GM23338 (cell line): ENCODE measurements at regions not wholly inside any gene's neighbourhood (a gene's known extent, or its start where the extent isn't known, plus 50 kb on each side); places are given as distances from the start of the nearest gene placed in this dataset.

ENCODE experiments used
- ATAC-seq: fragments of 200-7000 bp; cut with Tn5 transposase; 3 replicates; pipeline ENCODE4 v1.9.1; 2020
- DNase-seq: peaks from one replicate; pipeline ENCODE4 v3.0.0-alpha.2; 2015; ENCODE audit warnings: low spot score
- H2AFZ ChIP-seq: fragments of 200-600 bp; sonication (generic); 2 replicates; pipeline ENCODE4 v1.8.0; 2016; ENCODE audit warnings: antibody characterized with exemption, mild to moderate bottlenecking, moderate library complexity
- H3F3A ChIP-seq: fragments of 200-600 bp; sonication (generic); replicated peaks from 2 replicates; pipeline ENCODE4 v1.8.0; 2017; ENCODE audit warnings: antibody characterized with exemption, mixed run types, low read depth
- H3K27ac ChIP-seq: fragments of 200-600 bp; sonication (generic); 2 replicates; pipeline ENCODE4 v1.6.1; 2016; ENCODE audit warnings: low read depth
- H3K27me3 ChIP-seq: fragments of 200-600 bp; sonication (generic); 2 replicates; pipeline ENCODE4 v1.8.0; 2016; ENCODE audit warnings: mild to moderate bottlenecking, mixed run types, moderate library complexity; ENCODE audit not compliant: insufficient read depth
- H3K36me3 ChIP-seq: fragments of 200-600 bp; sonication (generic); 2 replicates; pipeline ENCODE4 v1.8.0; 2016; ENCODE audit warnings: mild to moderate bottlenecking; ENCODE audit not compliant: insufficient read depth
- H3K4me1 ChIP-seq: fragments of 200-600 bp; sonication (generic); 2 replicates; pipeline ENCODE4 v1.8.0; 2016; ENCODE audit warnings: mild to moderate bottlenecking, moderate library complexity; ENCODE audit not compliant: insufficient read depth
- H3K4me2 ChIP-seq: fragments of 200-600 bp; sonication (generic); 2 replicates; pipeline ENCODE4 v1.7.1; 2017; ENCODE audit warnings: mixed run types
- H3K4me3 ChIP-seq: fragments of 200-600 bp; sonication (generic); 2 replicates; pipeline ENCODE4 v1.6.1; 2016; ENCODE audit warnings: mixed run types
- H3K79me2 ChIP-seq: fragments of 200-600 bp; sonication (generic); replicated peaks from 2 replicates; pipeline ENCODE4 v1.8.0; 2017; ENCODE audit warnings: mild to moderate bottlenecking; ENCODE audit not compliant: insufficient read depth
- H3K9me2 ChIP-seq: fragments of 200-600 bp; sonication (generic); 2 replicates; pipeline ENCODE4 v1.8.0; 2017; ENCODE audit not compliant: insufficient read depth
- H4K20me1 ChIP-seq: fragments of 200-600 bp; sonication (generic); replicated peaks from 2 replicates; pipeline ENCODE4 v1.8.0; 2017; ENCODE audit warnings: mild to moderate bottlenecking; ENCODE audit not compliant: insufficient read depth
- H3K27ac Mint-ChIP-seq: 2 replicates; pipeline ENCODE4 v1.8.0; 2020; ENCODE audit warnings: inconsistent platforms, mild to moderate bottlenecking, moderate library complexity, mixed read lengths
- H3K27me3 Mint-ChIP-seq: 3 replicates; pipeline ENCODE4 v1.8.0; 2022; ENCODE audit warnings: low read depth, mild to moderate bottlenecking, moderate library complexity, mixed read lengths, inconsistent platforms; ENCODE audit not compliant: insufficient read depth, poor library complexity
- H3K36me3 Mint-ChIP-seq: 3 replicates; pipeline ENCODE4 v1.8.0; 2021; ENCODE audit warnings: low read depth, mild to moderate bottlenecking, inconsistent platforms, moderate library complexity, mixed read lengths
- H3K4me1 Mint-ChIP-seq: 3 replicates; pipeline ENCODE4 v1.8.0; 2020; ENCODE audit warnings: mild to moderate bottlenecking, inconsistent platforms, mixed read lengths
- H3K4me3 Mint-ChIP-seq: 3 replicates; pipeline ENCODE4 v1.8.0; 2021; ENCODE audit warnings: moderate library complexity, mild to moderate bottlenecking, inconsistent platforms, mixed read lengths
- H3K9me3 Mint-ChIP-seq: 3 replicates; pipeline ENCODE4 v1.8.0; 2020; ENCODE audit warnings: moderate library complexity, mild to moderate bottlenecking, inconsistent platforms, mixed read lengths
- CREB1 ChIP-seq: fragments of 250-450 bp; sonication (Bioruptor Pico); IDR thresholded peaks from 2 replicates; pipeline ENCODE4 v1.5.0; 2020; ENCODE audit warnings: low read depth, mild to moderate bottlenecking, moderate library complexity
- EZH2 ChIP-seq: fragments of 200-600 bp; sonication (generic); IDR thresholded peaks from one replicate; pipeline ENCODE4 v1.8.0; 2017; ENCODE audit warnings: antibody characterized with exemption, mild to moderate bottlenecking, low read depth; ENCODE audit not compliant: unreplicated experiment
- EZH2phosphoT487 ChIP-seq: fragments of 200-600 bp; sonication (generic); IDR thresholded peaks from one replicate; pipeline ENCODE4 v1.8.1; 2018; ENCODE audit warnings: antibody characterized with exemption; ENCODE audit not compliant: unreplicated experiment
- JUNB ChIP-seq: IDR thresholded peaks from one replicate; pipeline ENCODE4 v1.6.1; 2016; ENCODE audit warnings: antibody characterized with exemption; ENCODE audit not compliant: unreplicated experiment
- NANOG ChIP-seq: IDR thresholded peaks from 2 replicates; pipeline ENCODE4 v1.6.1; 2016; ENCODE audit warnings: antibody characterized with exemption, borderline replicate concordance
- POLR2AphosphoS5 ChIP-seq: IDR thresholded peaks from 2 replicates; pipeline ENCODE4 v1.6.1; 2016; ENCODE audit warnings: antibody characterized with exemption, low read depth
- STAT1 ChIP-seq: IDR thresholded peaks from one replicate; pipeline ENCODE4 v1.6.1; 2016; ENCODE audit warnings: antibody characterized with exemption; ENCODE audit not compliant: unreplicated experiment
- ZNF114 ChIP-seq: fragments of 250-450 bp; sonication (Bioruptor Pico); IDR thresholded peaks from 2 replicates; pipeline ENCODE4 v1.5.0; 2020; ENCODE audit warnings: mild to moderate bottlenecking, moderate library complexity
- ZNF331 ChIP-seq: fragments of 250-450 bp; sonication (Bioruptor Pico); IDR thresholded peaks from 2 replicates; pipeline ENCODE4 v1.5.0; 2020; ENCODE audit warnings: low read depth, mild to moderate bottlenecking, moderate library complexity
- TF ChIP-seq, protein P1 (sequence below), 2 experiments: fragments of 200-600 bp in 1 of 2; sonication (generic) in 1 of 2; conservative IDR thresholded peaks; 2 replicates each; pipeline versions ENCODE4 v1.5.1 to v1.6.1; 2016 to 2017; ENCODE audit warnings: antibody characterized with exemption in 2 of 2, low read depth in 2 of 2, mild to moderate bottlenecking in 2 of 2, moderate library complexity in 1 of 2
- TF ChIP-seq, protein P2 (sequence below): IDR thresholded peaks from one replicate; pipeline ENCODE4 v1.6.1; 2018; ENCODE audit warnings: antibody characterized with exemption; ENCODE audit not compliant: unreplicated experiment
- TF ChIP-seq, protein P3 (sequence below): fragments of 250-450 bp; sonication (Bioruptor Pico); IDR thresholded peaks from 2 replicates; pipeline ENCODE4 v1.5.0; 2020; ENCODE audit warnings: mild to moderate bottlenecking, moderate library complexity
- TF ChIP-seq, protein P4 (sequence below): IDR thresholded peaks from 2 replicates; pipeline ENCODE4 v1.6.1; 2016; ENCODE audit warnings: antibody characterized with exemption

DNA sequence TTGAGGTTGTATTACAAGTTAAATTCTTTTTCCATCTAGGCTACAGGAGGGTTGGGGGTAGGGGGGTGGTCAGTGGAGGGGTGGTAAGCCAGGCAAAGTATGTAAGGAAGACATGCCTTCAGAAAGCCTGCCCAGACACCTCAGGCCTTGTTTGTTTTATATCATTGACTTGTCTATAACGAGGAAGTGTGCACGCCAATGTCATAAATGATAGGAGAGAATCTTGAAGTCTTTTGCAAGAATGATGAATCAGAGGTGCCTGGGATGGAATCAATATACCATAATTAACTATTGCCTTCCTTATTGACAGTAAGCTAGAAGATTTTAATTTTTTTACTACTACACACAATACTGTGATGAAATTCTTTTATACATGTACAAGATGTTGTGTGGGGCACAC is 90.7 kb downstream of the SEC61B start:
- Mint-ChIP-seq H3K4me1 (peaks cover 9% of the 10 kb centered on the region), H3K36me3 (no peaks in the 10 kb centered on the region), H3K27ac (no peak overlapping the region; the same call in 1 of the 2 replicates), H3K27me3 (no peaks in the 10 kb centered on the region), H3K9me3 (no peaks in the 10 kb centered on the region), H3K4me3 (no peak overlapping the region)
- Histone ChIP-seq H2AFZ (no peak overlapping the region), H3K27me3 (no peaks in the 10 kb centered on the region), H3K27ac (no peak overlapping the region), H3F3A (no peaks in the 10 kb centered on the region), H3K4me2 (no peak overlapping the region), H3K79me2 (no peaks in the 10 kb centered on the region), H3K9me2 (peaks cover 9% of the 10 kb centered on the region), H3K4me3 (no peak overlapping the region), H4K20me1 (no peaks in the 10 kb centered on the region), H3K4me1 (no peaks in the 10 kb centered on the region), H3K36me3 (no peaks in the 10 kb centered on the region)
- no peak for ATAC-seq
- DNase-seq, result no peak
- no peak for TF ChIP-seq POLR2AphosphoS5
- TF ChIP-seq, protein P1, sequence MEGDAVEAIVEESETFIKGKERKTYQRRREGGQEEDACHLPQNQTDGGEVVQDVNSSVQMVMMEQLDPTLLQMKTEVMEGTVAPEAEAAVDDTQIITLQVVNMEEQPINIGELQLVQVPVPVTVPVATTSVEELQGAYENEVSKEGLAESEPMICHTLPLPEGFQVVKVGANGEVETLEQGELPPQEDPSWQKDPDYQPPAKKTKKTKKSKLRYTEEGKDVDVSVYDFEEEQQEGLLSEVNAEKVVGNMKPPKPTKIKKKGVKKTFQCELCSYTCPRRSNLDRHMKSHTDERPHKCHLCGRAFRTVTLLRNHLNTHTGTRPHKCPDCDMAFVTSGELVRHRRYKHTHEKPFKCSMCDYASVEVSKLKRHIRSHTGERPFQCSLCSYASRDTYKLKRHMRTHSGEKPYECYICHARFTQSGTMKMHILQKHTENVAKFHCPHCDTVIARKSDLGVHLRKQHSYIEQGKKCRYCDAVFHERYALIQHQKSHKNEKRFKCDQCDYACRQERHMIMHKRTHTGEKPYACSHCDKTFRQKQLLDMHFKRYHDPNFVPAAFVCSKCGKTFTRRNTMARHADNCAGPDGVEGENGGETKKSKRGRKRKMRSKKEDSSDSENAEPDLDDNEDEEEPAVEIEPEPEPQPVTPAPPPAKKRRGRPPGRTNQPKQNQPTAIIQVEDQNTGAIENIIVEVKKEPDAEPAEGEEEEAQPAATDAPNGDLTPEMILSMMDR (conservative IDR thresholded peaks at IDR 0.05; ENCODE audit: low read depth in 2 of 2), result no peak
- TF ChIP-seq, protein P2, sequence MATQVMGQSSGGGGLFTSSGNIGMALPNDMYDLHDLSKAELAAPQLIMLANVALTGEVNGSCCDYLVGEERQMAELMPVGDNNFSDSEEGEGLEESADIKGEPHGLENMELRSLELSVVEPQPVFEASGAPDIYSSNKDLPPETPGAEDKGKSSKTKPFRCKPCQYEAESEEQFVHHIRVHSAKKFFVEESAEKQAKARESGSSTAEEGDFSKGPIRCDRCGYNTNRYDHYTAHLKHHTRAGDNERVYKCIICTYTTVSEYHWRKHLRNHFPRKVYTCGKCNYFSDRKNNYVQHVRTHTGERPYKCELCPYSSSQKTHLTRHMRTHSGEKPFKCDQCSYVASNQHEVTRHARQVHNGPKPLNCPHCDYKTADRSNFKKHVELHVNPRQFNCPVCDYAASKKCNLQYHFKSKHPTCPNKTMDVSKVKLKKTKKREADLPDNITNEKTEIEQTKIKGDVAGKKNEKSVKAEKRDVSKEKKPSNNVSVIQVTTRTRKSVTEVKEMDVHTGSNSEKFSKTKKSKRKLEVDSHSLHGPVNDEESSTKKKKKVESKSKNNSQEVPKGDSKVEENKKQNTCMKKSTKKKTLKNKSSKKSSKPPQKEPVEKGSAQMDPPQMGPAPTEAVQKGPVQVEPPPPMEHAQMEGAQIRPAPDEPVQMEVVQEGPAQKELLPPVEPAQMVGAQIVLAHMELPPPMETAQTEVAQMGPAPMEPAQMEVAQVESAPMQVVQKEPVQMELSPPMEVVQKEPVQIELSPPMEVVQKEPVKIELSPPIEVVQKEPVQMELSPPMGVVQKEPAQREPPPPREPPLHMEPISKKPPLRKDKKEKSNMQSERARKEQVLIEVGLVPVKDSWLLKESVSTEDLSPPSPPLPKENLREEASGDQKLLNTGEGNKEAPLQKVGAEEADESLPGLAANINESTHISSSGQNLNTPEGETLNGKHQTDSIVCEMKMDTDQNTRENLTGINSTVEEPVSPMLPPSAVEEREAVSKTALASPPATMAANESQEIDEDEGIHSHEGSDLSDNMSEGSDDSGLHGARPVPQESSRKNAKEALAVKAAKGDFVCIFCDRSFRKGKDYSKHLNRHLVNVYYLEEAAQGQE, result no peak
- TF ChIP-seq, protein P3, sequence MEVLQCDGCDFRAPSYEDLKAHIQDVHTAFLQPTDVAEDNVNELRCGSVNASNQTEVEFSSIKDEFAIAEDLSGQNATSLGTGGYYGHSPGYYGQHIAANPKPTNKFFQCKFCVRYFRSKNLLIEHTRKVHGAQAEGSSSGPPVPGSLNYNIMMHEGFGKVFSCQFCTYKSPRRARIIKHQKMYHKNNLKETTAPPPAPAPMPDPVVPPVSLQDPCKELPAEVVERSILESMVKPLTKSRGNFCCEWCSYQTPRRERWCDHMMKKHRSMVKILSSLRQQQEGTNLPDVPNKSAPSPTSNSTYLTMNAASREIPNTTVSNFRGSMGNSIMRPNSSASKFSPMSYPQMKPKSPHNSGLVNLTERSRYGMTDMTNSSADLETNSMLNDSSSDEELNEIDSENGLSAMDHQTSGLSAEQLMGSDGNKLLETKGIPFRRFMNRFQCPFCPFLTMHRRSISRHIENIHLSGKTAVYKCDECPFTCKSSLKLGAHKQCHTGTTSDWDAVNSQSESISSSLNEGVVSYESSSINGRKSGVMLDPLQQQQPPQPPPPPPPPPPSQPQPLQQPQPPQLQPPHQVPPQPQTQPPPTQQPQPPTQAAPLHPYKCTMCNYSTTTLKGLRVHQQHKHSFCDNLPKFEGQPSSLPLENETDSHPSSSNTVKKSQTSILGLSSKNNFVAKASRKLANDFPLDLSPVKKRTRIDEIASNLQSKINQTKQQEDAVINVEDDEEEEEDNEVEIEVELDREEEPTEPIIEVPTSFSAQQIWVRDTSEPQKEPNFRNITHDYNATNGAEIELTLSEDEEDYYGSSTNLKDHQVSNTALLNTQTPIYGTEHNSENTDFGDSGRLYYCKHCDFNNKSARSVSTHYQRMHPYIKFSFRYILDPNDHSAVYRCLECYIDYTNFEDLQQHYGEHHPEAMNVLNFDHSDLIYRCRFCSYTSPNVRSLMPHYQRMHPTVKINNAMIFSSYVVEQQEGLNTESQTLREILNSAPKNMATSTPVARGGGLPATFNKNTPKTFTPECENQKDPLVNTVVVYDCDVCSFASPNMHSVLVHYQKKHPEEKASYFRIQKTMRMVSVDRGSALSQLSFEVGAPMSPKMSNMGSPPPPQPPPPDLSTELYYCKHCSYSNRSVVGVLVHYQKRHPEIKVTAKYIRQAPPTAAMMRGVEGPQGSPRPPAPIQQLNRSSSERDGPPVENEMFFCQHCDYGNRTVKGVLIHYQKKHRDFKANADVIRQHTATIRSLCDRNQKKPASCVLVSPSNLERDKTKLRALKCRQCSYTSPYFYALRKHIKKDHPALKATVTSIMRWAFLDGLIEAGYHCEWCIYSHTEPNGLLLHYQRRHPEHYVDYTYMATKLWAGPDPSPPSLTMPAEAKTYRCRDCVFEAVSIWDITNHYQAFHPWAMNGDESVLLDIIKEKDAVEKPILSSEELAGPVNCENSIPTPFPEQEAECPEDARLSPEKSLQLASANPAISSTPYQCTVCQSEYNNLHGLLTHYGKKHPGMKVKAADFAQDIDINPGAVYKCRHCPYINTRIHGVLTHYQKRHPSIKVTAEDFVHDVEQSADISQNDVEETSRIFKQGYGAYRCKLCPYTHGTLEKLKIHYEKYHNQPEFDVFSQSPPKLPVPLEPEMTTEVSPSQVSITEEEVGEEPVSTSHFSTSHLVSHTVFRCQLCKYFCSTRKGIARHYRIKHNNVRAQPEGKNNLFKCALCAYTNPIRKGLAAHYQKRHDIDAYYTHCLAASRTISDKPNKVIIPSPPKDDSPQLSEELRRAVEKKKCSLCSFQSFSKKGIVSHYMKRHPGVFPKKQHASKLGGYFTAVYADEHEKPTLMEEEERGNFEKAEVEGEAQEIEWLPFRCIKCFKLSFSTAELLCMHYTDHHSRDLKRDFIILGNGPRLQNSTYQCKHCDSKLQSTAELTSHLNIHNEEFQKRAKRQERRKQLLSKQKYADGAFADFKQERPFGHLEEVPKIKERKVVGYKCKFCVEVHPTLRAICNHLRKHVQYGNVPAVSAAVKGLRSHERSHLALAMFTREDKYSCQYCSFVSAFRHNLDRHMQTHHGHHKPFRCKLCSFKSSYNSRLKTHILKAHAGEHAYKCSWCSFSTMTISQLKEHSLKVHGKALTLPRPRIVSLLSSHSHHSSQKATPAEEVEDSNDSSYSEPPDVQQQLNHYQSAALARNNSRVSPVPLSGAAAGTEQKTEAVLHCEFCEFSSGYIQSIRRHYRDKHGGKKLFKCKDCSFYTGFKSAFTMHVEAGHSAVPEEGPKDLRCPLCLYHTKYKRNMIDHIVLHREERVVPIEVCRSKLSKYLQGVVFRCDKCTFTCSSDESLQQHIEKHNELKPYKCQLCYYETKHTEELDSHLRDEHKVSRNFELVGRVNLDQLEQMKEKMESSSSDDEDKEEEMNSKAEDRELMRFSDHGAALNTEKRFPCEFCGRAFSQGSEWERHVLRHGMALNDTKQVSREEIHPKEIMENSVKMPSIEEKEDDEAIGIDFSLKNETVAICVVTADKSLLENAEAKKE, result no peak
- TF ChIP-seq EZH2, result no peak
- no peak for TF ChIP-seq STAT1
- TF ChIP-seq, protein P4, sequence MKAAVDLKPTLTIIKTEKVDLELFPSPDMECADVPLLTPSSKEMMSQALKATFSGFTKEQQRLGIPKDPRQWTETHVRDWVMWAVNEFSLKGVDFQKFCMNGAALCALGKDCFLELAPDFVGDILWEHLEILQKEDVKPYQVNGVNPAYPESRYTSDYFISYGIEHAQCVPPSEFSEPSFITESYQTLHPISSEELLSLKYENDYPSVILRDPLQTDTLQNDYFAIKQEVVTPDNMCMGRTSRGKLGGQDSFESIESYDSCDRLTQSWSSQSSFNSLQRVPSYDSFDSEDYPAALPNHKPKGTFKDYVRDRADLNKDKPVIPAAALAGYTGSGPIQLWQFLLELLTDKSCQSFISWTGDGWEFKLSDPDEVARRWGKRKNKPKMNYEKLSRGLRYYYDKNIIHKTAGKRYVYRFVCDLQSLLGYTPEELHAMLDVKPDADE, result no peak
- TF ChIP-seq CREB1, result no peak
- TF ChIP-seq NANOG, result no peak
- TF ChIP-seq ZNF331 (CRISPR knock-in tag), result no peak
- TF ChIP-seq EZH2phosphoT487, result no peak
- TF ChIP-seq JUNB, result no peak
- TF ChIP-seq ZNF114, result no peak
